ENCODE measurements at regions not wholly inside any gene's neighbourhood (a gene's known extent, or its start where the extent isn't known, plus 50 kb on each side); places are given as distances from the start of the nearest gene placed in this dataset.

GRCh38 chr4:115370490-115370889, 257.1 kb upstream of the NDST4 start:
- no peaks in the 10 kb centered on the region for H3K4me1 Mint-ChIP-seq
- DNase-seq = no peak
- H3K27ac Mint-ChIP-seq = no peak overlapping the region
- H3K4ac ChIP-seq (ENCODE audit: low read depth, low read length) = no peak overlapping the region
- H2BK15ac ChIP-seq (ENCODE audit: low read depth, low read length) = no peak overlapping the region
- H2BK12ac ChIP-seq (ENCODE audit: insufficient read length, low read depth, low read length) = no peak overlapping the region
- H2BK20ac ChIP-seq (ENCODE audit: low read depth, low read length, poor library complexity, severe bottlenecking) = no peak overlapping the region
- no peak overlapping the region for H3K18ac ChIP-seq (ENCODE audit: insufficient read length, low read depth, low read length)
- H4K5ac ChIP-seq (ENCODE audit: insufficient read length, low read depth, low read length) = no peak overlapping the region
- H2BK120ac ChIP-seq (ENCODE audit: low read depth, low read length, poor library complexity, severe bottlenecking) = no peak overlapping the region
- H3K79me1 ChIP-seq (ENCODE audit: insufficient read depth, low read depth, low read length, poor library complexity, severe bottlenecking) = no peaks in the 10 kb centered on the region
- no CpG with 5 or more reads among the region's 3 CpGs for WGBS (ENCODE audit: extremely low coverage, insufficient read length, low lambda C conversion rate)
- no peak overlapping the region for H3K4me3 Mint-ChIP-seq
- no peak overlapping the region for H3K27ac ChIP-seq (ENCODE audit: insufficient read length, low read depth, low read length)
- no peaks in the 10 kb centered on the region for H3K36me3 Mint-ChIP-seq (ENCODE audit: insufficient read depth in 1 of 3, low read depth in 3 of 3)
- no peaks in the 10 kb centered on the region for H3K9me3 Mint-ChIP-seq
- H3K23ac ChIP-seq (ENCODE audit: insufficient read length, low read depth, low read length) = no peak overlapping the region
- no peaks in the 10 kb centered on the region for H3K27me3 Mint-ChIP-seq (ENCODE audit: low read depth)
- H3T11ph ChIP-seq (ENCODE audit: low read length) = no peak overlapping the region
- H4K20me1 ChIP-seq (ENCODE audit: control insufficient read depth, insufficient read depth, insufficient read length) = no peaks in the 10 kb centered on the region
- no peak overlapping the region for H3K9ac ChIP-seq (ENCODE audit: extremely low read depth, insufficient read length, low read length)
- H2BK5ac ChIP-seq (ENCODE audit: insufficient read length, low read length) = no peak overlapping the region
- no peak overlapping the region for H3K56ac ChIP-seq (ENCODE audit: insufficient read length, low read depth, low read length)
- no peak for TF ChIP-seq CTCF (conservative IDR thresholded peaks at IDR 0.05)
- no peak overlapping the region for H2AFZ ChIP-seq (ENCODE audit: low read length)
- no peak overlapping the region for H4K91ac ChIP-seq (ENCODE audit: insufficient read length, low read depth, low read length)
- H3K23me2 ChIP-seq (ENCODE audit: insufficient read length, low read depth, low read length, poor library complexity, severe bottlenecking) = no peaks in the 10 kb centered on the region
- no peaks in the 10 kb centered on the region for H3K27me3 ChIP-seq (ENCODE audit: insufficient read depth, low read length)
- no peaks in the 10 kb centered on the region for H3K4me1 ChIP-seq (ENCODE audit: insufficient read depth, low read length)
- no peak overlapping the region for H4K8ac ChIP-seq (replicated peaks; ENCODE audit: insufficient read length, low read depth, low read length)
- no peak overlapping the region for H3K14ac ChIP-seq (ENCODE audit: insufficient read depth, low read length)
- H3K79me2 ChIP-seq (ENCODE audit: insufficient read depth, low read length) = no peaks in the 10 kb centered on the region
- no peak overlapping the region for H3K4me2 ChIP-seq (ENCODE audit: insufficient read depth, insufficient read length, low read length)
- H2AK5ac ChIP-seq (ENCODE audit: insufficient read length, low read length) = no peak overlapping the region
- H3K9me3 ChIP-seq (ENCODE audit: control insufficient read depth, low read depth, low read length) = no peaks in the 10 kb centered on the region
